Hepatocyte (in vitro differentiated cells): ENCODE measurements at regions not wholly inside any gene's neighbourhood (a gene's known extent, or its start where the extent isn't known, plus 50 kb on each side); places are given as distances from the start of the nearest gene placed in this dataset.

Experiments used
- EZH2 ChIP-seq: fragments of 200-600 bp; sonication (generic); IDR thresholded peaks from 2 replicates; pipeline ENCODE4 v1.6.1; 2016; ENCODE audit warnings: antibody characterized with exemption, mild to moderate bottlenecking, borderline replicate concordance
- TF ChIP-seq, protein P1 (sequence below): fragments of 200-600 bp; sonication (generic); IDR thresholded peaks from 2 replicates; pipeline ENCODE4 v1.5.1; 2016; ENCODE audit warnings: antibody characterized with exemption, mild to moderate bottlenecking; ENCODE audit not compliant: poor library complexity

GRCh38 chr6:9942131-9942530 lies 472.7 kb downstream of the TFAP2A start:
- TF ChIP-seq, protein P1, sequence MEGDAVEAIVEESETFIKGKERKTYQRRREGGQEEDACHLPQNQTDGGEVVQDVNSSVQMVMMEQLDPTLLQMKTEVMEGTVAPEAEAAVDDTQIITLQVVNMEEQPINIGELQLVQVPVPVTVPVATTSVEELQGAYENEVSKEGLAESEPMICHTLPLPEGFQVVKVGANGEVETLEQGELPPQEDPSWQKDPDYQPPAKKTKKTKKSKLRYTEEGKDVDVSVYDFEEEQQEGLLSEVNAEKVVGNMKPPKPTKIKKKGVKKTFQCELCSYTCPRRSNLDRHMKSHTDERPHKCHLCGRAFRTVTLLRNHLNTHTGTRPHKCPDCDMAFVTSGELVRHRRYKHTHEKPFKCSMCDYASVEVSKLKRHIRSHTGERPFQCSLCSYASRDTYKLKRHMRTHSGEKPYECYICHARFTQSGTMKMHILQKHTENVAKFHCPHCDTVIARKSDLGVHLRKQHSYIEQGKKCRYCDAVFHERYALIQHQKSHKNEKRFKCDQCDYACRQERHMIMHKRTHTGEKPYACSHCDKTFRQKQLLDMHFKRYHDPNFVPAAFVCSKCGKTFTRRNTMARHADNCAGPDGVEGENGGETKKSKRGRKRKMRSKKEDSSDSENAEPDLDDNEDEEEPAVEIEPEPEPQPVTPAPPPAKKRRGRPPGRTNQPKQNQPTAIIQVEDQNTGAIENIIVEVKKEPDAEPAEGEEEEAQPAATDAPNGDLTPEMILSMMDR = no peak
- no peak for TF ChIP-seq EZH2
